H9 (cell line): ENCODE measurements at regions not wholly inside any gene's neighbourhood (a gene's known extent, or its start where the extent isn't known, plus 50 kb on each side); places are given as distances from the start of the nearest gene placed in this dataset.

ENCODE experiments used
- DNase-seq: peaks from one replicate; pipeline ENCODE4 v3.0.0-alpha.2; 2017
- H2AFZ ChIP-seq: one replicate; pipeline ENCODE4 v1.6.1; 2013; ENCODE audit warnings: mild to moderate bottlenecking, low read length, control low read depth, moderate library complexity
- H2AK5ac ChIP-seq: 2 replicates; pipeline ENCODE4 v1.6.1; 2013; ENCODE audit warnings: low read length, control low read depth, mixed read lengths; ENCODE audit not compliant: insufficient read length
- H2BK120ac ChIP-seq: one replicate; pipeline ENCODE4 v1.6.1; 2013; ENCODE audit warnings: low read depth, mild to moderate bottlenecking, low read length, control low read depth, inconsistent platforms; ENCODE audit not compliant: poor library complexity, severe bottlenecking
- H2BK12ac ChIP-seq: 2 replicates; pipeline ENCODE4 v1.6.1; 2013; ENCODE audit warnings: low read length, control low read depth, mixed read lengths, low read depth; ENCODE audit not compliant: insufficient read length
- H2BK15ac ChIP-seq: 2 replicates; pipeline ENCODE4 v1.6.1; 2013; ENCODE audit warnings: low read depth, low read length, control low read depth
- H2BK20ac ChIP-seq: one replicate; pipeline ENCODE4 v1.6.1; 2013; ENCODE audit warnings: low read depth, mild to moderate bottlenecking, low read length, control low read depth, inconsistent platforms; ENCODE audit not compliant: poor library complexity, severe bottlenecking
- H2BK5ac ChIP-seq: 2 replicates; pipeline ENCODE4 v1.6.1; 2013; ENCODE audit warnings: low read length, control low read depth, mixed read lengths; ENCODE audit not compliant: insufficient read length
- H3K14ac ChIP-seq: 2 replicates; pipeline ENCODE4 v1.6.1; 2013; ENCODE audit warnings: low read length, control low read depth; ENCODE audit not compliant: insufficient read depth
- H3K18ac ChIP-seq: 2 replicates; pipeline ENCODE4 v1.6.1; 2013; ENCODE audit warnings: low read depth, mild to moderate bottlenecking, mixed read lengths, low read length, control low read depth; ENCODE audit not compliant: insufficient read length
- H3K23ac ChIP-seq: 2 replicates; pipeline ENCODE4 v1.6.1; 2013; ENCODE audit warnings: low read length, control low read depth, mixed read lengths, low read depth; ENCODE audit not compliant: insufficient read length
- H3K23me2 ChIP-seq: 2 replicates; pipeline ENCODE4 v1.6.1; 2013; ENCODE audit warnings: low read depth, mild to moderate bottlenecking, mixed read lengths, low read length, control low read depth; ENCODE audit not compliant: insufficient read length, poor library complexity, severe bottlenecking
- H3K27ac ChIP-seq: 2 replicates; pipeline ENCODE4 v1.5.1; 2013; ENCODE audit warnings: low read length, control low read depth, mixed read lengths, low read depth; ENCODE audit not compliant: insufficient read length
- H3K27me3 ChIP-seq: 2 replicates; pipeline ENCODE4 v1.6.1; 2013; ENCODE audit warnings: low read length, control low read depth, inconsistent platforms; ENCODE audit not compliant: insufficient read depth
- H3K4ac ChIP-seq: 2 replicates; pipeline ENCODE4 v1.6.1; 2013; ENCODE audit warnings: low read depth, mild to moderate bottlenecking, control low read depth, inconsistent platforms, low read length, moderate library complexity
- H3K4me1 ChIP-seq: 2 replicates; pipeline ENCODE4 v1.6.1; 2013; ENCODE audit warnings: low read length, control low read depth, inconsistent platforms; ENCODE audit not compliant: insufficient read depth
- H3K4me2 ChIP-seq: 2 replicates; pipeline ENCODE4 v1.6.1; 2013; ENCODE audit warnings: low read length, control low read depth, mixed read lengths; ENCODE audit not compliant: insufficient read length, insufficient read depth
- H3K56ac ChIP-seq: 2 replicates; pipeline ENCODE4 v1.6.1; 2013; ENCODE audit warnings: low read depth, mild to moderate bottlenecking, mixed read lengths, low read length, control low read depth; ENCODE audit not compliant: insufficient read length
- H3K79me1 ChIP-seq: 2 replicates; pipeline ENCODE4 v1.6.1; 2013; ENCODE audit warnings: low read depth, mild to moderate bottlenecking, moderate library complexity, low read length, control low read depth, inconsistent platforms; ENCODE audit not compliant: insufficient read depth, poor library complexity, severe bottlenecking
- H3K79me2 ChIP-seq: 2 replicates; pipeline ENCODE4 v1.6.1; 2013; ENCODE audit warnings: low read length, control low read depth, inconsistent platforms; ENCODE audit not compliant: insufficient read depth
- H3K9ac ChIP-seq: 2 replicates; pipeline ENCODE4 v1.6.1; 2013; ENCODE audit warnings: low read length, control low read depth, mixed read lengths; ENCODE audit not compliant: insufficient read length; ENCODE audit errors: extremely low read depth
- H3K9me3 ChIP-seq: one replicate; pipeline ENCODE4 v1.6.1; 2013; ENCODE audit warnings: low read depth, low read length, inconsistent platforms; ENCODE audit not compliant: control insufficient read depth
- H3T11ph ChIP-seq: one replicate; pipeline ENCODE4 v1.6.1; 2013; ENCODE audit warnings: mild to moderate bottlenecking, low read length, control low read depth, inconsistent platforms
- H4K20me1 ChIP-seq: one replicate; pipeline ENCODE4 v1.6.1; 2013; ENCODE audit not compliant: control insufficient read depth, insufficient read length, insufficient read depth
- H4K5ac ChIP-seq: 2 replicates; pipeline ENCODE4 v1.6.1; 2013; ENCODE audit warnings: low read depth, mild to moderate bottlenecking, mixed read lengths, low read length, control low read depth; ENCODE audit not compliant: insufficient read length
- H4K8ac ChIP-seq: replicated peaks from 2 replicates; pipeline ENCODE4 v1.6.1; 2013; ENCODE audit warnings: low read length, control low read depth, mixed read lengths, low read depth; ENCODE audit not compliant: insufficient read length
- H4K91ac ChIP-seq: 2 replicates; pipeline ENCODE4 v1.6.1; 2013; ENCODE audit warnings: low read depth, mild to moderate bottlenecking, moderate library complexity, mixed read lengths, low read length, control low read depth; ENCODE audit not compliant: insufficient read length
- H3K27ac Mint-ChIP-seq, 3 experiments: 2 replicates in 2 of 3; 3 replicates in 1 of 3; pipeline ENCODE4 v1.8.0; 2020 to 2021; ENCODE audit warnings: mixed read lengths in 3 of 3, mild to moderate bottlenecking in 1 of 3, moderate library complexity in 1 of 3
- H3K27me3 Mint-ChIP-seq: 2 replicates; pipeline ENCODE4 v1.8.0; 2021; ENCODE audit warnings: low read depth, mild to moderate bottlenecking, moderate library complexity, mixed read lengths
- H3K36me3 Mint-ChIP-seq, 3 experiments: 2 replicates in 2 of 3; 3 replicates in 1 of 3; pipeline ENCODE4 v1.8.0; 2020 to 2021; ENCODE audit warnings: low read depth in 3 of 3, mixed read lengths in 3 of 3; ENCODE audit not compliant: insufficient read depth in 1 of 3
- H3K4me1 Mint-ChIP-seq, 2 experiments: 2 replicates each; pipeline ENCODE4 v1.8.0; 2020; ENCODE audit warnings: mixed read lengths in 2 of 2
- H3K4me3 Mint-ChIP-seq, 2 experiments: 2 replicates in 1 of 2; 3 replicates in 1 of 2; pipeline ENCODE4 v1.8.0; 2020 to 2021; ENCODE audit warnings: mild to moderate bottlenecking in 2 of 2, mixed read lengths in 2 of 2, moderate library complexity in 1 of 2
- H3K9me3 Mint-ChIP-seq, 2 experiments: 2 replicates in 1 of 2; 3 replicates in 1 of 2; pipeline ENCODE4 v1.8.0; 2020; ENCODE audit warnings: mild to moderate bottlenecking in 2 of 2, mixed read lengths in 2 of 2, moderate library complexity in 1 of 2
- WGBS: extraction: QIAGEN DNeasy Blood & Tissue Kit; methylation state at CpG from one replicate; pipeline ENCODE4 v1.1.7; 2013; ENCODE audit warnings: missing lambda C conversion rate, low lambda C conversion rate, mixed read lengths; ENCODE audit not compliant: insufficient read length; ENCODE audit errors: extremely low coverage; 5-methylcytosine and 5-hydroxymethylcytosine counted together
- TF ChIP-seq, protein P1 (sequence below): fragments of 200-600 bp; sonication (generic); conservative IDR thresholded peaks from 3 replicates; pipeline ENCODE4 v1.8.0; 2021; ENCODE audit warnings: antibody characterized with exemption, mild to moderate bottlenecking

DNA sequence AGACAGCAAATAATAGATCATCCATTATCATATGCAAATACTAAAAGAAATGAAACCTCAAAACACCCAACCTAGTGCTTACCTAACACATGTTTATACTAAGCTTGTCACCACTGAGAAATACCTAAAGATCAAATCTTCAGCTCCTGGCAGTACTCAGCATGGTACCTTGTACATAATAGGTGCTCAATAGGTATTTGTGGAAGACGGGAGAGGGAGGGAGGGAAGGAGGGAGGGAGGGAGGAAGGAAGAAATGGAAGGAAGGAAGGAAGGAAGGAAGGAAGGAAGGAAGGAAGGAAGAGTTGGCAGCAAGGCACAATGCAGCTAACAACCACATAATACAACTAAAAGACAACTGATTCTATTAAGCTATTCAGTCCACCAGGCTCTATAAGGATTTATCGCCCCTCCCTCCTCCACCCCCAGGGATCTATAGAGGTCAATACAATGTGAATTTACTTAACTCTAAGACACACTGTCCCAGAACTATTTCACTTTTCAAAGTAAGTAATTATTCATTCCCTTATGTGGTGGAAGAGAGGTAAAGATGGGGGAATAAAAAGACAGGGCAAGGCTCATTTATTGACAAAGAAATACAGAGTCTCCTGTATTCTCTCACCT lies 328.9 kb downstream of the PAPSS1 start:
- no peaks in the 10 kb centered on the region for H3K79me1 ChIP-seq
- no peak overlapping the region for H2BK5ac ChIP-seq
- no peak overlapping the region for H3K18ac ChIP-seq
- H4K20me1 ChIP-seq, result no peaks in the 10 kb centered on the region
- H2BK20ac ChIP-seq, result no peak overlapping the region
- H3K4me1 ChIP-seq, result no peaks in the 10 kb centered on the region
- no CpG with 5 or more reads among the region's 2 CpGs for WGBS
- no peak overlapping the region for H3K23ac ChIP-seq
- no peaks in the 10 kb centered on the region for H3K79me2 ChIP-seq
- H3K27ac ChIP-seq, result no peak overlapping the region
- no peak overlapping the region for H3K4me2 ChIP-seq
- DNase-seq, result no peak
- Mint-ChIP-seq H3K4me1 (peaks cover 13 to 14% of the 10 kb centered on the region in 2 experiments), H3K4me3 (no peak overlapping the region), H3K36me3 (no peaks in the 10 kb centered on the region; a peak in 1 of 7 replicates), H3K27ac (no peak overlapping the region), H3K9me3 (no peaks in the 10 kb centered on the region), H3K27me3 (no peaks in the 10 kb centered on the region)
- H4K91ac ChIP-seq, result no peak overlapping the region
- no peak overlapping the region for H3K14ac ChIP-seq
- no peak overlapping the region for H4K8ac ChIP-seq
- TF ChIP-seq, protein P1, sequence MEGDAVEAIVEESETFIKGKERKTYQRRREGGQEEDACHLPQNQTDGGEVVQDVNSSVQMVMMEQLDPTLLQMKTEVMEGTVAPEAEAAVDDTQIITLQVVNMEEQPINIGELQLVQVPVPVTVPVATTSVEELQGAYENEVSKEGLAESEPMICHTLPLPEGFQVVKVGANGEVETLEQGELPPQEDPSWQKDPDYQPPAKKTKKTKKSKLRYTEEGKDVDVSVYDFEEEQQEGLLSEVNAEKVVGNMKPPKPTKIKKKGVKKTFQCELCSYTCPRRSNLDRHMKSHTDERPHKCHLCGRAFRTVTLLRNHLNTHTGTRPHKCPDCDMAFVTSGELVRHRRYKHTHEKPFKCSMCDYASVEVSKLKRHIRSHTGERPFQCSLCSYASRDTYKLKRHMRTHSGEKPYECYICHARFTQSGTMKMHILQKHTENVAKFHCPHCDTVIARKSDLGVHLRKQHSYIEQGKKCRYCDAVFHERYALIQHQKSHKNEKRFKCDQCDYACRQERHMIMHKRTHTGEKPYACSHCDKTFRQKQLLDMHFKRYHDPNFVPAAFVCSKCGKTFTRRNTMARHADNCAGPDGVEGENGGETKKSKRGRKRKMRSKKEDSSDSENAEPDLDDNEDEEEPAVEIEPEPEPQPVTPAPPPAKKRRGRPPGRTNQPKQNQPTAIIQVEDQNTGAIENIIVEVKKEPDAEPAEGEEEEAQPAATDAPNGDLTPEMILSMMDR, result no peak
- H2AFZ ChIP-seq, result no peak overlapping the region
- H2BK12ac ChIP-seq, result no peak overlapping the region
- H3T11ph ChIP-seq, result no peak overlapping the region
- no peak overlapping the region for H4K5ac ChIP-seq
- no peak overlapping the region for H3K4ac ChIP-seq
- no peaks in the 10 kb centered on the region for H3K9me3 ChIP-seq
- H3K23me2 ChIP-seq, result no peaks in the 10 kb centered on the region
- no peak overlapping the region for H2AK5ac ChIP-seq
- H3K56ac ChIP-seq, result no peak overlapping the region
- H3K27me3 ChIP-seq, result no peaks in the 10 kb centered on the region
- H3K9ac ChIP-seq, result no peak overlapping the region
- H2BK120ac ChIP-seq, result no peak overlapping the region
- H2BK15ac ChIP-seq, result no peak overlapping the region
